NCI-H748 (cell line): ENCODE measurements at regions not wholly inside any gene's neighbourhood (a gene's known extent, or its start where the extent isn't known, plus 50 kb on each side); places are given as distances from the start of the nearest gene placed in this dataset.

Source experiments
- DNase-seq: peaks from one replicate; lab custom pipeline; 2025; ENCODE audit not compliant: unreplicated experiment; lab: John Stamatoyannopoulos, UW

DNA sequence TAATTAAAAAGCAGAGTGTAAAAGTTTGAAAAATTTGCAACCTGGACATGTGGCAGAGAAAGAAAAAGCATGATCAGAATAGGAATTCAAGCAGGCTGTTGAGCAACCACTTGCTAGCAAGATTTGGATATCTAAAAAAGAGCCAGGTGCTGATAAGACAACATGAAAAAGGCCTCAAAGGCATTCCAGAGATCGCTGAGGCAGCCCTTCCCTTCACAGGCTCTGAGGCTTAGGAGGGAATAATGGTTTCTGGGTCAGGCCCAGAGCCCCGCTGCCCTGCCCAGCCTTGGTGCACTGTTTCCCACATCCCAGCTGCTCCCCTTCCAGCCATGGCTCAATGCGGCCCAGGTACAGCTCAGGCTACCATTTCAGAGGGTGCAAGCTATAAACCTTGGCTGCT is 64.1 kb upstream of the EEPD1 start:
- DNase-seq, result no peak

DNA sequence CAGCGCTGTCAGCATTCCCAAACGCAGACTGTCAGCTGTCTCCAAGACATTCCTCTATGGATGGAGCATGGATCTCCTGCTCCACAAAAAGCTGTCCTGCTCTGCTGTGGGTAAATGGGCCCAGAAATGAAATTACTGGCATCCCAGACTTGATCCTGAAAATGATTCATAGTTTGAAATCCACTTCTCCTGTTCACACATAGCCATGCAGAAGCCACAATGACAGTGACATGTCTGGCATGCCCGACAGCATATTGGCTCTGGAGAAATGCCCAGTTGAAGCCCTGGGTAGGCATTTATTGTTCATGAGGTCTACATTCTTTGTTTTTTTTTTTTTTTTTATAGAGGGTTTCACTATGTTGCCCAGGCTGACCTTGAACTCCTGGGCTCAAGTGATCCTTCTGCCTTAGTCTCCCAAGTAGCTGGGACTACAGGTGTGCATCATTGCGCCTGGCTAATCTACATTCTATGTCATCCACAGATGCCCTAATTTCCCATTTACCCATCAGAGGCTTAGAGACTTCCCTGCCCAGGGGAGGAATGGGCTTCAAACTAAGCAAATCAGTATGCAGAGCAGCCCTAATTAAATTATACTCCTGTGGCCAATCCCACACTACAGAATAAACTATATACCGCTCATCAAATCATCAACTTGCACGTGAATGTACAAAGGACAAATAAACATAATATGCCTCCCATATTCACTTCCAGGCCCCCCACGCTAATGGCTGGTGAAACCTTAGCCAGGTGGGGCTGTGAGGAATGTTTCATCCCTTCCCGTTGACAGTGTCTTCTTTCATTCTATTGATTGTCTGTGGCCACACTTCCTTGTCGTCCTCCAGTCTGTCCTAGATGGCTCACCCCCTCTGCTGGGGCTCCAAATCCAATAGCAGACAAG is 61.8 kb upstream of the EEPD1 start:
- no peak for DNase-seq

DNA sequence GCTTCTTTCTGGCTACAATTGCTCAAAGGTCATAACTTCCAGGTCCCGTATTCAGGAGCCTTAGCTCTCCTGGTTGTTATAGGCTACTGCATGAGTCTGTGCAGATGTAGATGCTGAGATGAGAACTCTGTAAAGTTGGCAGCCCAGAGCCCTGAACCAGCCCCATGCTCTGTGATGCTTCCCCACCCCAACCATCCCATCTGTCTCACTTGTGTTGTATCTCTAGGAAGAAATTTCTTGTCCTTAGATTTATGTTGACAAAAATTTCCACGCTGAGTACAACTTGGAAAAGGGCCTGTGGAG is 61.2 kb upstream of the EEPD1 start:
- DNase-seq, result no peak

- no peak for DNase-seq
These were observed 60.8 kb upstream of the EEPD1 start for GRCh38 chr7:36092221-36092771.

DNA sequence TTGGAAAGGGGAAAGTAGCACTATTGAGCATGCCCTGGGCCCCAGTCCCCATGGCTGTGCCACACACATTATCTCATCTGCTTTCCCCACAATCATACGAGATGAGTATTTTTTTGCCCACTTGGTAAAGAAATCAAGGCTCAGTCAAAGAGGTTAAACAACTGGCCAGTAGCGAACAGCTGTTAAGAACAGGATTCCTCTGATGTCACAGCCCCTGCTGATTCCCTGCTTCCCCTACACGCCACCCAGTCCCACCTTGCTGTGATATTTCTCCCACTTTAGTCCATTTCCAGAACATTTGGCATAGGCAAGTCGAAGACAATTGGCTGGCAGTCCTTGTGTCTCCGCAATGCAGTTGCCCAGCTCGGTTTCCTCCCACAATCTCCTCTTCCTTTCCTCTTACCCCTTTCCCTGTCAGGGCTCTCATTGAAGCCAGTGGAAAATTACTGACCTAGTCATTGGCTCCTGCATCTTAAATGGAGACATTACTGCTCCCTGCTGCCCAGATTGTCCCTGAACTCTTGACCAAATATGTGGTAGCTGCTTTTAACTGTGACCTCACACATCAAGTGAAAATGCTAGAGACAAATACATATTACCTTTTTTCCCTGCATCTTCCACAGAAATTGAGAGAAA is 56.5 kb upstream of the EEPD1 start:
- DNase-seq, result no peak

DNA sequence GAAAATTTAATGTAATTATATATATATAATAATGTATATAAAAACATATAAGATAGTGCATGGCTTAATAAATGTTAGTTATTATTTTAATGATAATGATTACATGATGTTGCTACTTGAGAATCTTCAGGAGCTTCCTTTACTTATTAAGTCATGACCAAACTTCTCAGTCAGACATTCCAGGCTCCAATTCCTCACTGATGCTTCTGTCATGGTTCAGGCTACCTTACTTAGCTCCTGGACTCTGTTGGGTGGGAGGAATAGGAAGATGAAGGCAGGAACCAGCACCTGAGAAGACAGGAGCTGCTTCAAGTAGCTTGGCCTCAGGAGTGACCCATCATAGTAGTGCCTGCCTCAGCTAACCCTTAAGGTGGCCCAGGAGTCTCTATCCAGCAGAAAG is 55.0 kb upstream of the EEPD1 start:
- no peak for DNase-seq

- DNase-seq, result no peak
These were observed 52.8 kb upstream of the EEPD1 start for GRCh38 chr7:36100226-36100625.

GRCh38 chr7:36100634-36101033 is 52.4 kb upstream of the EEPD1 start:
- no peak for DNase-seq
